ENCODE measurements at regions not wholly inside any gene's neighbourhood (a gene's known extent, or its start where the extent isn't known, plus 50 kb on each side); places are given as distances from the start of the nearest gene placed in this dataset.
"Not testable (repeated sequence)": the region's sequence is repeated elsewhere in the genome, so short reads cannot be mapped to it uniquely, and the experiment has no call there.

DNA sequence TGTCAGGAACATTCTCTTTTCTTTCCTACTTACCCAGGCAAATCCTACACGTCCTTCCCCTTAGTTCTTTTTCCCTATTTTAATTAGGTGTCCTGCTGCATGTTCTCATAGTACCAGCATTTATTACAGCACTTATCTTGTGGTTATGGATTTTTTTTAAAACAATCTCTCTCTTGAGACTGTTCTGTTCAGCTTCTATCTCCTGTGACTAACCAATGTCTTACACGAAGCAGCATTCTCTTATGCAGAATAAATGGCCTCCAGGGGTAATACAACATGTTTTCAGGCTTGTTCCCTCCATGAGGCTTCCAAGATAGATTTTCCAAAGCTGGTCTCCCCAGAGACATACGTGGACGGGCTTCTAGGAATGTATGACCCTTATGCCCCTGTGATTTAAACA is 1096.1 kb upstream of the CELF2 start:
- no peak for DNase-seq (ENCODE audit: low read depth)

DNA sequence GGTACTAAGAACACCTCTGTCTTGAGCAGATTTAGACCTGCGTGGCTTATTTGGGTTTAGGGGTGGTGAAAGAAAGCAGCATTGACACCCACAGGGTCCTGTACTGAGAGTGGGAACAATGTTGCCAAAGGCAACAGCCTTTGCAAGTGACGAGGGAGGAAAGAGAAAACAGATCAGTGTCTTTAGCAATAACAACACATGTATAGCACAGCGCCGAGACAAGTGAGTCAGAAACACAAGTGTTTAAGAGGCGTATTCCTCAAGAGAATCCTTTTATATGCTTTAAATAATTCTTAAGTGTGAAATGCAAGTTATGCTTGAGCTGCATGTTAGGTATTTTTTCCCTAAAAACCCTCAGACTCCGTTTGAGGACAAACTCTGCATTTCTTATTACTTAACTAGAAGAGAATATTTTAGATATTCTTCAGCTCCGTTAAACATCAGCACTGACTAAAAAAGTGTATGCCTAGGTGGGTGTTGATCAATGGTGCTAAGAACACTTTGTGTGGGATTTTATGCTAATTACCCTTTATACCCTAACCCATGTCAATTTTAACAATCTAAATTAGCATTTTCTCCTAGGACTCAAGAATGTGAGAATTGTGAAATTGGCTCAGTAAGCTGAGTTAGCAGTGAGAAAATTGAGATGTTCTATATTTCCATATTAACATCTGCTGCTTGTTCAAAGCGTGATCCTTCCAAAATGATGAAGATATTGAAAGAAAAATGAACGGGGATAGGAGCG is 1095.4 kb upstream of the CELF2 start:
- DNase-seq (ENCODE audit: low read depth), result no peak

- DNase-seq (ENCODE audit: low read depth), result no peak
Observed at GRCh38 chr10:9926003-9926402, 1091.7 kb upstream of the CELF2 start.

GRCh38 chr10:9926881-9927280 is 1090.8 kb upstream of the CELF2 start:
- DNase-seq (ENCODE audit: low read depth), result no peak

- no peak for DNase-seq (ENCODE audit: low read depth)
Observed at GRCh38 chr10:9939716-9940115, 1078.0 kb upstream of the CELF2 start.

- DNase-seq (ENCODE audit: low read depth), result no peak
Observed at GRCh38 chr10:9944690-9945089, 1073.0 kb upstream of the CELF2 start.

DNA sequence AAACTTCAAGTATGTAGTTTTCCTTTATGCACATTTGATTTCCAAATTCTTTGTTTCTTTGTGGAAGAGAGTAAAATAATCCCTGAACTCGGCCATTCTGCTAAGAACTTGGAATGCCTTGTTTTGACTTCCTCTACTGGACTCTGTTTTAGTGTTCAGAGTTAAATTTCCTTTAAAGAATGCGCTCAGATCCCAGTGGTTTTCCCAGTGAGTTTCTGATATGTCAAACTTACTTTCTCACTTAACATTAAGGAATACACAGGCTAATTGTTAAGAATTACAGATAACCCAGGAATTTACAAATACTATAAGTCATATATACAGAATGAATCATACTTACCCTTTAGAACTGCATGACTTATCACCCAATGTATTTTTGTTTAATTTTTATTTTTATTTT is 1067.6 kb upstream of the CELF2 start:
- no peak for DNase-seq (ENCODE audit: low read depth)

DNA sequence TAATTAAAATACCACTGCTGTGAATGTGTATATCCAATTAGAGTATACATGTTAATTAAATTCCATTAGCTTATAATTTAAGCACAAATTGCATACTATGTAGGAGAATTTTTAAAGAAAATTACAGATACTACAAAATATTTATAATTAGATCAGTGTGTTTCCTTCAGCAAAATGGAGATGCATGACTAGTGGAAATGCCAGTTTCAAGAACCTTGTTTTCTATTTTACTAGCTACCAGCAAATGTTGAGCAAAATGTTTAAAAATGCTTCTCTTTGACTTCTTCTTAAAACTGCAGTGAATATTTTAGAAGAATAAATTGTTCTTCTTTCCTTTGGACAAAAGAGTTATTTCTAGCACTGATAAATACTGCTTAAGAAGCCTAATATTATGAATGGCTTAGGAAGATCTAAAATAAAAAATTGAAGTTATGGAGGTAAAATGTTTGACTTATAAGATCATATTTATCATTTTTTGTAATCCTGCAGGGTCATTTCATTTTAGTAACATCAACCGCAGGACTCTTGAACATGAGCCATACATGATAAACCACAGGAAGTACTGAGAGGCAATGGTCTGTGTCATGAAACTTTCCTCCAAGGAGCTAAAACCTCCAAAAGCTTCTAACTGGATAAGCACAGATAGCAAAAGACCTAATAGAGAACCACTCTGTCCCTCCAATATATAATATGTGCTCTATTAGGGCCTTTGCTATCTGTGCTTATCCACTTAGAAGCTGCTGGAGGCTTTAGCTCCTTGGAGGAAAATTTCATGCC is 1066.0 kb upstream of the CELF2 start:
- no peak for DNase-seq (ENCODE audit: low read depth)

DNA sequence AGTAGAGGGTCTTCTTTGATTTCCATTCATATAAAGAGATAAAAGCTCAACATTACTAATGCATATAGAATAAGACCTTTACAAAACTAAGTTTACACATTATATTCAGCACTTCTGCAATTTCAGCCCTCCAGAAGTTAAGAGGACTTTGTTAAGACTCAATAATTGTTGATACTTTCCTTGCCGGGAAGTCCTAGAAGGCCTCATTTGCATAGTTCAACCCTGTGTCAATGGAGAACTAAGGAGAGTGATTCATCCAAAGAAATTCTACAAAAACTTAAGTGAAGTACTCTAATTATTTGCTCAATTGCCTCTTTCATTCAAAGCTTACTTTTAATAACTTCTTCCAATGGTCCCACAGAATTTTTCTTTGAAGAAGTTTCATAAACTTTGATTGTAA is 1060.3 kb upstream of the CELF2 start:
- DNase-seq (ENCODE audit: low read depth), result no peak

DNA sequence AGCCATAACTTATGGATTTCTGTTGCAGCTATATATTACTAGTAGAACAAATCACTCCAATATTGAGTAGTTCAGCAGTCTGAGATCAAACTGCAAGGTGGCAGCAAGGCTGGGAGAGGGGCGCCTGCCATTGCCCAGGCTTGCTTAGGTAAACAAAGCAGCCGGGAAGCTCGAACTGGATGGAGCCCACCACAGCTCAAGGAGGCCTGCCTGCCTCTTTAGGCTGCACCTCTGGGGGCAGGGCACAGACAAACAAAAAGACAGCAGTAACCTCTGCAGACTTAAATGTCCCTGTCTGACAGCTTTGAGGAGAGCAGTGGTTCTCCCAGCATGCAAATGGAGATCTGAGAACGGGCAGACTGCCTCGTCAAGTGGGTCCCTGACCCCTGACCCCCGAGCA is 1059.8 kb upstream of the CELF2 start:
- not testable (repeated sequence) for DNase-seq (ENCODE audit: low read depth)

- DNase-seq (ENCODE audit: low read depth), result no peak
Observed at GRCh38 chr10:9965341-9965740, 1052.3 kb upstream of the CELF2 start.

DNA sequence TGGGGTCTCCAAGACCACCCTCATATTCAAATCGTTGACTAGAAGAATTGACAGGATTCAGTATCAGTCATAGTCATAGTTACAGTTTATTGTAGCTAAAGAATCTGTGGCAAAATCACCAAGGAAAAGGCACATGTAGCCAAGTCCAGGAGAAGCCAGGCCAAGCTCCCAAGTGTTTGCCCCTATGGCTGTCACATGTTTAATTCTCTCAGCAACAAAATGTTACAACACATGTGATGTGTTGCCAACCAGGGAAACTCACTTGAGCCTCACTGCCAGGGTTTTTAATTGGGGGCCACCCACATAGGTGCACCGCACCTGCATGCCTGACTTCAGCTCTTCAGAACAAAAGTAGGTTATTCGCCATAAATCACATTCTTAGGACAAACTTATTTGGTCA is 1030.9 kb upstream of the CELF2 start:
- DNase-seq (ENCODE audit: low read depth), result no peak

GRCh38 chr10:9987197-9987596 is 1030.5 kb upstream of the CELF2 start:
- no peak for DNase-seq (ENCODE audit: low read depth)

GRCh38 chr10:9992661-9993060 is 1025.0 kb upstream of the CELF2 start:
- DNase-seq (ENCODE audit: low read depth), result no peak

DNA sequence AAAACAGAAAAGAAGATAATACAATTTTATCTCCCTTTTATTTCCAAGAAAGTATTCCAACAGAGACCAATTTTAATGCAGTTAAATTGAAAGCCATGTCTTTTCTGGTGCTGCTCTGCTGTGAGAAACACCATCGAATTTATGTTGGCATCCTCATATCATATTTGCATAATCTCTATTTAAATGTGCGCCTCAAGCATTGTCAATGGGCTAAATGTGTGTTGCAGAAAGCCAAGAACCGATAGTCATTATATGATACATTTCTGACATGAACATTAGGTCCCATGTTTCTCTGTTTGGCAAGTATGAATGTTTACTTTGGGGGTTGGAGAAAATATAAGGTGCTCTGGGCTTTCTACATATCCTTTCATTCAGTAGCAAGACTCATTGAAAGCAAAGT is 1023.5 kb upstream of the CELF2 start:
- DNase-seq (ENCODE audit: low read depth), result no peak

- DNase-seq (ENCODE audit: low read depth), result no peak
Observed at GRCh38 chr10:9999627-10000026, 1018.0 kb upstream of the CELF2 start.

GRCh38 chr10:10007957-10008356 is 1009.7 kb upstream of the CELF2 start:
- no peak for DNase-seq (ENCODE audit: low read depth)

DNA sequence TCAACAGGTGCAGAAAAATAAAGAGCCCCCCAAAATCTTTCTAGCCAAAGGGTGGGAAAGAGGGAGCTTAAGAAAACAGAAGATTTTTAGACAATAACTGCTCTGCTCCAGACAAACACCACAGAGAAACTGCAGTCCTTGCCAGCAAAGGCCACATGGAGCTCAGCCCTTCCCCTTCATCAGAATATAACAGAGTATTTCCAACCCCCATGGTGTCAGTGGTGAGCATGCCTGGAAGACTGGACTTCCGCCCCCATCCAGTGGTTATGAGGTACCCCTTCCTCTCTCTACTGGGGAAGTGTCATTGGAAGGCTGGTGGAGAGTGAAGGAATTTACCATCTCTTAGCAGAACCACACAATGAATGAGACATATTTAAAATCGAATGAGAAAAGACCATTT is 1007.3 kb upstream of the CELF2 start:
- no peak for DNase-seq (ENCODE audit: low read depth)

DNA sequence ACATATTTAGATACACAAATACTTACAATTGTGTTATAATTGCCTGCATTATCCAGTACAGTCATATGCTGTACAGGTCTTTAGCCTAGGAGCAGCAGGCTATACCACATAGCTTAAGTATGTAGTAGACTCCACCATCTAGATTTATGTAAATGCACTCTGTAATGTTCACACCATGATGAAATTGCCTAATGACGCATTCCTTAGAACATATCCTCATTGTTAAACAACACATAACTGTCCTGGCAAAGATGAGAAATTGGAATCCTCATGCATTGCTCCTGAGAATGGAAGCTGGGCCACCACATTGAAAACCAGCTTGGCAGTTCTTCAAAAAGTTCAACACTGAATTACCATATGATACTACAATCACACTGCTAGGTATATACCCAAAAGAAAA is 1002.8 kb upstream of the CELF2 start:
- no peak for DNase-seq (ENCODE audit: low read depth)

GRCh38 chr10:10017716-10018115 is 1000.0 kb upstream of the CELF2 start:
- no peak for DNase-seq (ENCODE audit: low read depth)

GRCh38 chr10:10020945-10021344 is 996.7 kb upstream of the CELF2 start:
- no peak for DNase-seq (ENCODE audit: low read depth)

DNA sequence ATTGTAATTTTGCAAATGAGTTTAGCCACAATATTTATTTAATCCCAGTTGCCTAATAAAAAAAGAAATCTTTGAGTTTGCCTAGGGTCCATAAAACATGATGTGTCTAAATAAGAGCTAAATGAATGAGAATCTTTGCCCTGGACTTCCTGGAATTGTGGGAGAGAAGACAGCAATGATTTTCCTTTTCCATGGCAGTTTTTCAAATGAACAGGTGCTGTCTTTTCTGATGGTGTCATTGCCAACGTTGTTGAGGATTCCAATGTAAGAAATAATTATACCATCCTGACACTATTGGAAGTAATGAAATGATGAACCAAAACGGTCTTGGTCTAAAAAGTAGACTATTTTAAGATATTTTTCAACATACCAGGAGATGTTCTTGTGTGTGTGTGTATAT is 984.7 kb upstream of the CELF2 start:
- no peak for DNase-seq (ENCODE audit: low read depth)

- no peak for DNase-seq (ENCODE audit: low read depth)
Observed at GRCh38 chr10:10038348-10038747, 979.3 kb upstream of the CELF2 start.

GRCh38 chr10:10039595-10039994 is 978.1 kb upstream of the CELF2 start:
- no peak for DNase-seq (ENCODE audit: low read depth)

Data from activated T-helper 1 cell treated with Interleukin-2 at 50 U/mL for 16 hours (primary cell).